ENCODE measurements at regions not wholly inside any gene's neighbourhood (a gene's known extent, or its start where the extent isn't known, plus 50 kb on each side); places are given as distances from the start of the nearest gene placed in this dataset.

DNA sequence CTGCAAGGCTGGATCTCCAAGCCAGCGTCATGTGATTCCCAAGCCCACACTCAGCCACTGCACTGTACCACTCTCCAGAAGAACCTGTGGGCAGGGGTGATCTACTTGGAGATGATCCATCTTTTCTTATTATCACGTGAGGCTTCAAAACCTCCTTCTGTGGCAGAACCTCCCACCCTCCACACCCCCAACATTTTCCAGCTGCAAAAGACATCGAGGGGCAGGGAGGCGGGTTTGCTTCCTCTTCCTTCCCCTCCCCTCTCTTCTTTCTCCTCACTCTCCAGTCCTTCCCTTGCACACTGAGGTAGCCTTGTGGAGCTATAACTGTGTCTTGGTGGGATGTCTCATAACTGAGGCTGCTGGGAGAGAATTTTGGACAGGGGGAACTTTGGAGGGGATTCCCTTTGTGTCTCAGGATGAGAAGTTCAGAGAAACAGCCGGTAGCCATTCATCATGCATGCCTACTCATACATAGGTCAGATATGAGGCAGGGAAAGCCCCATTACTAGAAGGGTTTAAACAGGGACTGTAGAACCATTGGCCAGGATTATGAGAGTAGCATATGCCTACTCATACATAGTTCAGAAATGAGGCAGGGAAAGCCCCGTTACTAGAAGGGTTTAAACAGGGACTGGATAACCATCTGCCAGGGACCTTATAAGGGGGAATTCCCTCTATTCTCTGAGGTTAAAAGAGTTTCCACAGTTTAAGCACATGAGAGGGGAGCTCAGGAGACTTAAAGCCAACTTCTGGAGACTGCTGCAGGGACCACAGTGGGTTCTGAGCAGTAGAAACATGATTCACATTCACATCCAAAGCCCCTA is 420.7 kb upstream of the CADM1 start:
- H3K4me3 ChIP-seq (ENCODE audit: low read length): no peak overlapping the region
- TF ChIP-seq, protein P1, sequence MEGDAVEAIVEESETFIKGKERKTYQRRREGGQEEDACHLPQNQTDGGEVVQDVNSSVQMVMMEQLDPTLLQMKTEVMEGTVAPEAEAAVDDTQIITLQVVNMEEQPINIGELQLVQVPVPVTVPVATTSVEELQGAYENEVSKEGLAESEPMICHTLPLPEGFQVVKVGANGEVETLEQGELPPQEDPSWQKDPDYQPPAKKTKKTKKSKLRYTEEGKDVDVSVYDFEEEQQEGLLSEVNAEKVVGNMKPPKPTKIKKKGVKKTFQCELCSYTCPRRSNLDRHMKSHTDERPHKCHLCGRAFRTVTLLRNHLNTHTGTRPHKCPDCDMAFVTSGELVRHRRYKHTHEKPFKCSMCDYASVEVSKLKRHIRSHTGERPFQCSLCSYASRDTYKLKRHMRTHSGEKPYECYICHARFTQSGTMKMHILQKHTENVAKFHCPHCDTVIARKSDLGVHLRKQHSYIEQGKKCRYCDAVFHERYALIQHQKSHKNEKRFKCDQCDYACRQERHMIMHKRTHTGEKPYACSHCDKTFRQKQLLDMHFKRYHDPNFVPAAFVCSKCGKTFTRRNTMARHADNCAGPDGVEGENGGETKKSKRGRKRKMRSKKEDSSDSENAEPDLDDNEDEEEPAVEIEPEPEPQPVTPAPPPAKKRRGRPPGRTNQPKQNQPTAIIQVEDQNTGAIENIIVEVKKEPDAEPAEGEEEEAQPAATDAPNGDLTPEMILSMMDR (conservative IDR thresholded peaks at IDR 0.05; ENCODE audit: low read depth, low read length): no peak
- DNase-seq (ENCODE audit: low read depth): no peak

DNA sequence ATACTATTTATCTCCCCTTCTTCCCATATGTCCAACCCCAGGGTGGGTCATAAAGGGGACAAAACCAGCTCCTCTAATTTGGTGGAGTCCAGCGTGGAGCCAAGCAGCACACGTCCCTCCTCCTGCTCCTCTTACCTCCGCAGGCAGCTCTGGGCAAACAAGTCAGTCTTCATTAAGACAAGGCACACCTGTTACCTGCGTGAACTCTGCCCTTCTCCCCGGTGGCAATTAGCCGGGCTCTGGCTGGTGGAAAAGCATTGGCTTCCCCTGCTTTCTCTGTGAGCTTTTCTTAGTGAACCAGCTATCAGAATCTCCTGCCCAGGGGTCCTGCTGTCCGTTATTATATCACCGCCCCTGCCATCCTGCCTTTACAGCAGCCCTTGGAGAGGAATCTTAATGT is 418.7 kb upstream of the CADM1 start:
- TF ChIP-seq, protein P1 (conservative IDR thresholded peaks at IDR 0.05; ENCODE audit: low read depth, low read length): no peak
- DNase-seq (ENCODE audit: low read depth): no peak
- H3K4me3 ChIP-seq (ENCODE audit: low read length): no peak overlapping the region

DNA sequence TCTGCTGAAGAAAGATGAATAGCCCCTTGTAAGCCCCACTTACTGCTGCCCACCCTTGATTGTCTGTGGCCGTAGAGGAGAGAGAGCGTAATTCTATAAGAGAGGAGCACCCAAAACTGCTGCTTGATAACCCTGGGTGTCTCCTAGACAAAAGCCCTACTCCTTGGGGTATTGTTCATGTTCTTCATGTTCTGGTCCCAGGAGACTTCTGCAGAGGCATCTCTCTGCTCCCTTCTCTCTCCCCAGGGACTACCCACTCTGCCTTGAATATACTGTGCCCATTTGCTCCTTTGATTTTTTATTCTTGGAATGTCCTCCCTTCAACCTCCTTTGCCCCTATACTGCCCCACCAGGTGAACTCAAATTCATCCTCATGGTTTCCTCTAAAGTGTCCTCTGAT is 417.8 kb upstream of the CADM1 start:
- no peak for DNase-seq (ENCODE audit: low read depth)
- TF ChIP-seq, protein P1 (conservative IDR thresholded peaks at IDR 0.05; ENCODE audit: low read depth, low read length): no peak
- H3K4me3 ChIP-seq (ENCODE audit: low read length): no peak overlapping the region

DNA sequence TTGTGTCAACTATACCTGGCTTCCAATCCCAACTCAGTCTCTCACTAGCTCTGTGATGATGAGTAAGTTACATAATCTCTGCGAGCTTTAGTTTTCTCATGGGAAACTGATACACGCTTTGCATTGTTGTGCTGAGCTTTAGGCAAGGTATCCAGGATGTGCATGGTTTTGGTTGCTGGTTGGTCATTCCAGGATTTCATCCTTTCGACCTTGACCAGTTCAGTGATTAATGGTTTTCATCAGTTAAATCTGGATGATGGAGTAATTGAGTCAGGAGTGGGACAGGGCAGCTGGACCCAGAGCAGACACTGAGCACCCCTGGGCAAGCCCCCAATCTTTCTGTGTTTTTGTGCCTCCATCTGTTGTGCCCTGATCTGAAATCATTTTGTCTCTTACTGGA is 417.3 kb upstream of the CADM1 start:
- TF ChIP-seq, protein P1 (conservative IDR thresholded peaks at IDR 0.05; ENCODE audit: low read depth, low read length): no peak
- no peak overlapping the region for H3K4me3 ChIP-seq (ENCODE audit: low read length)
- no peak for DNase-seq (ENCODE audit: low read depth)

DNA sequence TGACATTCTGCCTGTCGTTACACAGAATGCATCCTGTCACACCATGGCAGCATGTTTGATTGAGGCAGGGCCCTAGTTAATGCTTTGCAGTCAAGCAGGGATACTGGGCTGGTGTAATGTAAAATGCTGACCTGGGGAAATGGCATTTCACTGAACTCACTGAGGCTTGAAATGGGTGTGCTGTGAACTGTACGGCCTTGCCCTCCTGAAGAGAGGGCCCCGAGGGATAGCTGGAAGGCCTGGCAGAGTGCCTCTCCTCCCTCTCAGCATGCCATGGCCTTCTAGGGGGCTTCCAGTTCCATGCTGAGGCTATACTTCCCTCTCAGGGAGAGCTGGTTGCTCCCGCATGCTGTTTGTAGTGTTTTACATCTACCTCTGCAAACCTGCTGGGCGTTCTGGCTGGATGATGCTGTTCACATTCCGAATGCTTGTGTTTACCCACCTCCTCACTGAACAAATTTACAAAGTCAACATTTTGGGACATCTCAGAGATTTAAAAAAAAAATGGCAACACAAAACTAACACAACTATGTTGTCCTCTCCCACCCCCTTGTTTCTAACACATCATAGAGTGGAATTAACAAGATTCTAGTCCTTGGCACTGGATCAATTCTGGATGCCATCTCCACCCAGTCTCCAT is 416.7 kb upstream of the CADM1 start:
- TF ChIP-seq, protein P1 (conservative IDR thresholded peaks at IDR 0.05; ENCODE audit: low read depth, low read length): no peak
- DNase-seq (ENCODE audit: low read depth): no peak
- no peak overlapping the region for H3K4me3 ChIP-seq (ENCODE audit: low read length)

DNA sequence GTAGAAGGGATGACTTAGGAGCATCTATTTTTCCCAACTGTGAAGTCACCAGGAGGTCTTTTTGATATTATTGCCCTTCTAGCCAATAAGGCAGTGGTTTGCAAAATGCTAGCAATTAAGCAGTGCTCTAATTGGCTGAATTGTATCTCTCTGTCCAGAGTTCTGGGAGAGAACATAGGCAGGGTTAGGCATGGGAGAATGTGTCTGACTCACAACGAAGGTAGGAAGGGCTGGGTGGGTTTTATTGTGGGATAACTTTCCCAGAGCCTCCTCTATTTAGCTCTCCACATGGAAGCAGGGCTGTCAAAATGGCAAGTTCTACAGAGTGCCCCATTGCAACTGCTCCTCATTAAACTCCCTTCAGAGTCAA is 415.9 kb upstream of the CADM1 start:
- DNase-seq (ENCODE audit: low read depth): no peak
- TF ChIP-seq, protein P1 (conservative IDR thresholded peaks at IDR 0.05; ENCODE audit: low read depth, low read length): no peak
- no peak overlapping the region for H3K4me3 ChIP-seq (ENCODE audit: low read length)

Measured in retinal pigment epithelial cell (primary cell).